Stromal cell of bone marrow (primary cell): ENCODE measurements at regions not wholly inside any gene's neighbourhood (a gene's known extent, or its start where the extent isn't known, plus 50 kb on each side); places are given as distances from the start of the nearest gene placed in this dataset.
A peak's percentile ranks its signal among the peaks of the same experiment; 100 is the strongest.
"Not testable (repeated sequence)": the region's sequence is repeated elsewhere in the genome, so short reads cannot be mapped to it uniquely, and the experiment has no call there.

Experiments
- DNase-seq: peaks from one replicate; pipeline ENCODE4 v3.0.0-alpha.2; 2012; ENCODE audit warnings: low read depth

DNA sequence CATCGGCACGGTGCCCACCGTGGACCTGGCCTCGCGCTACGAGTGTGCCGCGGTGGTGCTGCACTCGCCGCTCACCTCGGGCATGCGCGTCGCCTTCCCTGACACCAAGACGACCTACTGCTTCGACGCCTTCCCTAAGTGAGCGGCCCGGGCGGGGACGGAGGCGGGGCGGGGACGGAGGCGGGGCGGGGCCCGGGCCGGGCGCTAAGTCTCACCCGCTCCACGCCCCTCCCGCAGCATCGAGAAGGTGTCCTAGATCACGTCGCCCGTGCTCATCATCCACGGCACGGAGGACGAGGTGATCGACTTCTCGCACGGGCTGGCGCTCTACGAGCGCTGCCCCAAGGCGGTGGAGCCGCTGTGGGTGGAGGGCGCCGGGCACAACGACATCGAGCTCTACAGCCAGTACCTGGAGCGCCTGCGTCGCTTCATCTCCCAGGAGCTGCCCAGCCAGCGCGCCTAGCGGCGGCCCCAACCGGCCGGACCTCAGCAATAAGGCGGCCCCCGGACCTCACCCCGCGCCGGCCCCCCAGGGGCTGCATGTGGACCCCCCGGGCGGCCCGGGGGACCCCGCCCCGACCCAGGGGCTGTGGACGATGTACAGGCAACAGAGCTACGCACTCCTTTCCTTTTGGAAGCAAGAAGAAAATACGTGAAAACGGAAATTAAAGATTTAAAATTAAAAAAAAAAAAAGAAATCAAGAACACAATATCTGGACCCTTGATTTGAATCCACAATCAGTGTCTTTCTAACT is 198.8 kb downstream of the USP22 start:
- not testable (repeated sequence) for DNase-seq

DNA sequence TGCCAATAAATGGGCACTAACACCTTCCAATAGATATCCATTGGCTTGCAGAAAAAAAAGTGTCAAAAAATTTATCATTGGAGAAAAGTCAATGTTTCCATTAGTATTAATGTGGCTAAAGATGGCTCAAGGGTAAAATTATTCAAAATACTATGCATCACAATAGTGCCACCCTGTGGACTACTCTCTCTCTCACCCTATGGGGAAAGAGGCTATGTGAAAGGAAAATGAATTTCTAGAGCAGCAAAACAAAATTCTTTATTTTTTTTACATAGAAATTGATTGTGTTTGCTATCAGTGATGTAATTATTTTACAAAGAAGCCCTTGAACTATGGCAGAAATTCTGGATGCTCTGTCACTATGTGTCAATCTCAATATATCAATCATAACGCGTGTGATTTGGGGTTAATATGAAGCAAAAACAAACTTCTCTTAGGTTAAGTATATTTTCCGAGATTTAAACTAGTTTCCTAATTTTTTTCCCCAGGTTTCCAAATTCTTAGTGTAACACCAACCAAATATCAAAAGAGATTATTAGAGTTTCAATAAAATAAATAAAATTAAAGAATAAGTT is 193.9 kb downstream of the USP22 start:
- not testable (repeated sequence) for DNase-seq

DNA sequence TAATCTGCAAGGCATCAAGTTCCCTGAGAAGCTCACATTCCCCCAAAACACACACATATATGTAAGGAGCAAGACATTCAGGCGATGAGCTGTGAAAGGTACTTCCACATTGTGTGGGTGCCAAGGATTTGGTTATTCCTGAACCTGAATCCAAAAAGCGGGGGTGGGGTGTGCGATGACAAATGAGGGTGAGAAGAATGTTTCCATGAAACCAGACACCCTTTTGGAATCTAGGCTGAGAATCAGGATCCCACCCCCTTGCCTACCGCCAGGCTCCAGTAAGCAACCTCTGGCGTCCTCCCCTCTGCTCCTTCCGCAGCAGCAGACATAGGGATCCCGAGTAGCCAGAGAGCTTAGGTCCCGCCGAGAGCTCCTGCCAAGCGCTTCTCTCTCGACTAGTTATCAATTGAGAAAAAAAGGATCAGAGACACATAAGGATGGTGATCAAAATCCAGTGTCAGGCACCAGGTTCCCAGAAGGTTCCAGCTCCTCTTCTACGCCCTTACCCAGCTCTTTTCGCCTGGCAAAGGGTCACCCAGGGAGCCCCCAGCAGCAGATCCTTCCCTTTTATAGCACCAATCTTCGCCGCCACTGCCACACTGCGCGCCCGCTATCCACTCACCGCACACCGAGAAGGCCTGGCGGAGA is 191.1 kb downstream of the USP22 start:
- peak; percentile 1 for DNase-seq

DNA sequence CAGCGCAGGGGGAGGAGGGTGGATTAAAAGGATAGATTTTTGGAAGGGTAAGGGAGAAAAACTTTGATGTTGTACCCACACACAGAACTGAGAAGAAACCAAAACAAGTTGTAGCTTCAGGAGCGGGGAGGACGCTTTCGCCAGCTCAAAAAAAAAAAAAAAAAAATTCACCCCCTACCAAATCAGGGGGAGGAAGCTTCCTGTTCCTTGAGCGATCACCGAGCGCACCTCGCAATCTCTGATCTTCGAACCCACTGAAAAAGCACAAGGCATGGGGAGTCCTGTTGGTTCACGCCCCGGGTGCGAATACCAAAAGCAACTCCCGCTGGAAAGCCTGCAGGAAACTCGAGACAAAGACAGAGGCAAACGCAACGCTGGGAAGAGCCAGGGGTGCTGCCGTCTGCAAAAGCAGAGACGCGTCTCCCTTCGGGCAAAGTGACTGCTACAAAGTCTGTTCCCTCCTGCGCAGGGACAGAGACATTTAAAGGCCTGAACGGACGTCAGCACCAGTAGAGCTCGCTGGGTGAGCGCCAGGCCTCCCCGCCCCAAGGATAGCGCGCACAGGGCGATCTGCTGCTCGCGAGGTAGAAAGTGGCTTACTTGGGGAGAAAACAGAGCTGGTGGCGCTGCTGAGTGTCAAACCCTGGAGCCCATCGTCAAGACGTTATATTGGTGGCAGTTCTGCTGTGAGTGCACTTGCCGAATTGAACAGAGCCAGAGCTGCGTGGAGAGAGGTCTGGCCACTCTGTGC is 190.4 kb downstream of the USP22 start:
- peak; percentile 2 for DNase-seq

DNA sequence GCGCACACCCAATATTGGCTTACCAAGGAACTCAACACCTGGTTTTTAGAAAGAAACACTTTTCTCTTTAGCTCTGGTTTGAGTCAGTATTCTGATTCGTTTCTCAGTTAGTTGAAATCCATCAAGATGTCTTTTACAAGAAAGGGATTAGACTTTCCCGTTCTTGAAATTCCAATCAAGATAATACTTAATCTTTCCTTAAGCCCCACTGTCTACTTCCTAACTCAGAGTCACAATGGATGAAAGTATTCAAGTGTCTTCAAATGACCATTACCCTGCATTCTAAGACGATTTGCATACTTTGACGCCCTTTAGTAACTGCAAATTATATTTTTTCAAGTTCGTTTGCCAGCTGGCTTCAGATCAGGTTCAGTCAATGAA is 189.8 kb downstream of the USP22 start:
- no peak for DNase-seq

DNA sequence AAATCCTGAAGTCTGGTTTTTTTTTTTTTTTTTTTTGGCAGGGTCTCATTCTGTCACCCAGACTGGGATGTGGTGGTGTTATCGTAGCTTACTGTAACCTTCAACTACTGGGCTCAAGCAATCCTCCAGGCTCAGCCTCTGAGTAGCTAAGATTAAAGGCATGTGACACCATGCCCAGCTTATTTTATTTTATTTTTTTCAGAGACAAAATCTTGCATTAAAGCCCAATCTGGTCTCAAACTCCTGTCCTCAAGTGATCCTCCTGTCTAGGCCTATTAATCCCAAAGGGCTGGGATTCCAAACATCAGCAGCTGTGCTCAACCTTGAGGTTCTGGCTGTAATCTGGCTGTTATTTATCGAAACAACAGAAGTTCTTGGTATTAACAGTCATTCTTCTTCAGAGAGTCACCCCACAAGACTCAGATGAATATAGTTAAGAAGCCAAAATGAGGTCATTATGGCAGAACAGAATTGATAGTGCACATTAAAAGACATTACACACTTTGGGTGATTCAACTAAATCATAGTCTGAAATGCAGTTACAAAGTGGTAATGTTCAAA is 186.8 kb downstream of the USP22 start:
- DNase-seq: peak; percentile 0

DNA sequence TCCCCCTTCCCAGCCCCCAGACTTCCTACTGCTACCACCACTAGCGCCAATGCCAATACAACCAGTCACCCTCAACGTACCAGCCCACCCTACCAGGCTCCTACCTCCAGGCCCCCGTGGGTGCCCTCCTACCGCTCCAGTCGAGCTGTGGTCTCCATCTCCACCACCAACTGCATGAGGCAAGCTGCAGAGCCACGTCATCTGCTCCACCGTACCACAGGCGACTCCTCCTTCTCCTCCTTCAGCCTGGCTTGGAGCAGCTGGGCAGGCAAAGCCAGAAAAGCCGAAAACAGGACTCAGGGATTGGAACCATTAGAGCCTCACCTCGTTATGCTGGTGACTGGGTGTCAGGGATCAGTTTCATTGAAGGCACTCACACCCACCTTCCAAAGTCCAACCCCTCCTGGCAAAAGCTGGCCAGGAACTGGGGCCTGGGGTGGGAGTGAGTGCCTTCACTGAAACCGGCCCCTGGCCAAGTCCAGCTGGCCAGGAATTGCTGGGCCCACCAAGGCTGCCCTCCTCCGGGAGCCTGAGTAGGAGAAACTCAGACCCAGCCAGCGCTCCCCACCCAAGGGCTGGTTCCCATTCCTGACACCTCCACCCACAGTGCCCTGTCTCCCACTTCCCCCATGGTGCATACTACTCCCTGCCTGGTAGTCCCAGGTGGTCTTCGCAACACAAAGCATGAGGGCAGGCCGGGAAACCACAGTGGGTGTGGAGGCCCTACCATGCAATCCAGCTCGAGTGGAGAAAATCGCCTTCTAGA is 176.2 kb downstream of the USP22 start:
- DNase-seq: not testable (repeated sequence)

DNA sequence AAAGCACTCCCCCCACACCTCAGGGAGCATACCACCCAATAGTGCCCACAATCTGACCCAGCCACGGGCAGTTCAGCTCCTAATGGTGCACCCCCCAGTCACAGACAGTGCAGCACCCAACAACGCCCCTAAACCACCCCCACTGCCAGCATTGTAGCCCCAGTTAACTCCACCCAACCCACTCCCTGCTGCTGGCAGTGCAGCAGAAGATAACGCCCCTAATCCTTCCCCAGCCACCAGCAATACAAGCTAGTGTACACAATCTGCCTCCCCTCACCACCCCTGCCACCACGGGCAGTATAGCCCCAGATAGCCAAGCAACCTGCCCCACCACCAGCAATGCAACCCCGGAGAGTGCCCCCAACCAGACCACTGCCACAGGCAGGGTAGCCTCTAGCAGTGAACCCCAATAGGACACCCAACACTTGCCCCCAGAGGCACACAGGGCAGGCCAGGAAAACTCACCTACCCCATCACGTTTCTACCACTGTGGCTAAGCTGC is 175.3 kb downstream of the USP22 start:
- not testable (repeated sequence) for DNase-seq

DNA sequence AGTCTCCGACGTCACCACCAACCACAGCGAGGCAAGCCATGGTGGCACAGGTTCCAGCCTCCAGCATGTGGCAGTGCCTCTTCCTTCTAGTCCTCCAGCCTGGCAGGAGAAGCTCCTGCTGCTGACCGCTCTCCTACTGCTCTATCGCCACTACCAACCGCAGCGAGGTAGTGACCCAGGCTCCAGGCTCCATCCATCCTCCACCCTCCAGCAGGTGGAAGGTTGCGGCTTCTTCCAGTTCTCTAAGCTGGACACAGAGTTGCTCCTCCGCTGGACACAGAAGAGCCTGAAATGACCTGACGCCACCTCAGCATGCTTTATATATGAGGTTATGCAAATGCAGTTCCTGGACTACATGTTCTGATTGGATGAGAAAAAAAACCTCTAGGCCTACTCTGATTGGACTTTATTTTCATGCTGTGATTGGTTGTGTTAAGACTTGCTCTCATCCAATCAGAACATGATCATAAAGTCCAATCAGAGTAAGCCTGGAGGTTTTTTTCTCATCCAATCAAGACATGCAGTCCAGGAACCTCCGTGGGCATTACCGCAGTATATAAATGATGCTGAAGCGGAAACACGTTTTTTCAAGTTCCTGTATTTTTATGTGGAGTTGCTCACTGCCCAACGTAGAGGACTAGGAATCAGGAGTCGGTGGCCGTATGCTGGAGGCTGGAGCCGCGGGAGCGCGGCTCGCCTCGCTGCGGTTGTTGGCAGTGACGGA is 174.7 kb downstream of the USP22 start:
- not testable (repeated sequence) for DNase-seq

DNA sequence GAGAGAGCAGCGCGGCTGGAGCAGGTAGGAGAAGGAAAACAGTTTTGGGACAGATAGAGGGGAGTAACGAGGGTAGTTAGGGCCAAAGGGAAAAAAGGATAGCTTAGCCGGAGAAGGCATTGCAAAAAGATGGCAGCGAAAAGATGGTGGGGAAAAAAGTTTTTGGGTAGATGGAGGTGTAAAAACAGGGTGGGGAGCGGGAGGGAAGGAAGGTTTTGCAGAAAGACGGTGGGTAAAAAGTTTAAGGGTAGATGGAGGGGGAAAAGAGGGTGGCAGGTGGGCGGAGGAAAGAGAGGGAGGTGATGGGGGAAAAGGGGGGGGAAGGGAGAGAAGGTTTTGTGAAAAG is 174.2 kb downstream of the USP22 start:
- DNase-seq: not testable (repeated sequence)

DNA sequence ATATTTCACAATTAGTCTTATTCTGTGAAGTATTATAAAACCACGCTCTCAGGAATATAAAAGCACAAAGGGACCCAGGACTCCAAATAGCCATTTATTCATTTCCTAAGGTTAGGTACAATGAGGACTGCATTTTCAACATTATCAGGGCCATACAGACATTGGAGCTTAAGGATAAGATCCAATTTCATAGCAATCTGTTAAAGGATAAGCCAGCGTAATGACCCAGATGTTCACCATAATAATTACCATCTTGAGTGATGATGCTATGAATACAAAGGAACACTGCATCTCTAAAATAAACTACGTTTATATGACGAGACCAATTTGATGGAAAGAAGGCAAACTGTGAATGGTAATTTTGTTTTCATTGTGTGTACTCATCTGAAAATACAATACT is 169.6 kb downstream of the USP22 start:
- DNase-seq: not testable (repeated sequence)

DNA sequence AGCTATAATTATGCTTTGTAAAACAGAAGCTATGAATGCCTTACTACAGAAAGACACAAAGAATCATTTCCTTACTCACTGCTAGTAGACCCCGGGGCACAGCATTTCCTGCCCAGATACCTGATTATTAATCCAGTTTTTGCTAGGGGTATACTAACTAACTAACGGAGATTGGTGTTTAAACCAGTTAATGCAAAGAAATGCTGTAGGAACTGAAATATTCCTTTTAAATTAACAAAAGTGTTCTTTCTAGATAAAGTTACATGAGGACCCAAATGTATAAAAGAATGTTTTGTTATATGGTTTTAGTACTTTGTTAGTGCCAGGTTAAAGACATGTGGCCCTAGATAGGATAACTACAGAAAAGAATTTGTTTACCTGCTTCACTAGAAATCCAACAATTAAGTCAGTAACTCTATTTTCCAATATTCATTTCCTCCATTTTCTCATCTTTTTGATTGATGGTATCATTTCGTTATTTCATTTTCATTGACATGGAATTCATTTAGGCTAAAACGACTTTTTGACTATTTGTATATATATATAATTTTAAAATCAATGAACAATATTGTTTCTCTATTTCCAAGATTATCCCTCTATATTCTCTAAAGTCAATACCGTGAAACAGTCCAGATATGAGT is 169.0 kb downstream of the USP22 start:
- DNase-seq: not testable (repeated sequence)

DNA sequence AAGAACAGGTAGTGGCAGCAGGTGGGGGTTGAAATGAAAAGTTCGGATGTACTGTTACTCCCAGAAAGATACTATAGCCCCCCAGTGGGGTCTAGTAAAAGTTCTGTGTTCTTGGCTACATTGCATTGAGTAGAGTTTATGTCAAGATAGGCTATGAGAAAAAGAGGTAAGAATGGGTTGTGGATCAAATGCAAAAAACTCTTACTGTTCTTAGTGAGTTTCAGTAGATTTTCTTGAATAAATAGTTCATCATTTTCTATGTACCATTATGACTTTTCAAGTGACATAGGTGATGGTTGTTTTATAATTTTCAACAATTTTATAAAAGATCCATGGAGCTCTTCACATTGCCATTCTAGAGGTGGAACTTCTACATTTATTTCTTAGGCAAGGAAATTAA is 165.4 kb downstream of the USP22 start:
- DNase-seq: not testable (repeated sequence)

DNA sequence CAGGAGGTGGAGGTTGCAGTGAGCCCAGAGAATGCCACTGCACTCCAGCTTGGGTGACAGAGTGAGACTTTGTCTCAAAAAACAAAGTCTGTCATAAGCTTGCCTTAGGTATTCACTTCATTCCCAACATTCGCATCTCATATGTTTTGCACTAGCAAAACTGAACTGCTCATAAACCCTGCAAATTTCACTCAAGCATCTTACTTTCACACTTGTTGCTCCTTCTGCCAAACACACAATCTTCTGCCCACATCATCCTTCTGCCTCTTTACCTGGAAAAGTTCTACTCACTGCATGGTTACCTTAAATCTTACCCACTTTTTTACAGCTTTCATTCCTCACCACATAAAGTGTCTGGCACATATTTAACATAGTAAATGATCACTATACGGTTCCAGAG is 152.5 kb downstream of the USP22 start:
- DNase-seq: no peak

DNA sequence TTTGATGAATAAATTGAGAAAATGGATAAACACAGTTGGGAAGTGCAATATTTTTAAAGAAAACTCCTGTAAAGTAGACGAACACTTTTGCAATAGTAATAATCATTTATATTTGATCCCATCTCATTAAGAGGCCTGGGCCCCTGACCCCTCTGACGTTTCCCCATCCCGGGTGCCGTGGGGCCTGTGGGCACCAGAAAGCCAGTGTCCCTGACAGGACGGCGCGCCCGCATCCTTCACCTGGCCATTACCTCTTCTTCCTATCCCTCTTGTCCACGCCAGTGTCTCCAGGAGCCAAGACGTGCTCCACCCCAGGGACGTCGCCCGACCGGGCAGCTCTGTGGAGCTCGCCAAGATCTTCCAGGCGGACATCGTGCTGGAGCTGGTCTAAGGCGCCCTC is 147.4 kb downstream of the USP22 start:
- not testable (repeated sequence) for DNase-seq

DNA sequence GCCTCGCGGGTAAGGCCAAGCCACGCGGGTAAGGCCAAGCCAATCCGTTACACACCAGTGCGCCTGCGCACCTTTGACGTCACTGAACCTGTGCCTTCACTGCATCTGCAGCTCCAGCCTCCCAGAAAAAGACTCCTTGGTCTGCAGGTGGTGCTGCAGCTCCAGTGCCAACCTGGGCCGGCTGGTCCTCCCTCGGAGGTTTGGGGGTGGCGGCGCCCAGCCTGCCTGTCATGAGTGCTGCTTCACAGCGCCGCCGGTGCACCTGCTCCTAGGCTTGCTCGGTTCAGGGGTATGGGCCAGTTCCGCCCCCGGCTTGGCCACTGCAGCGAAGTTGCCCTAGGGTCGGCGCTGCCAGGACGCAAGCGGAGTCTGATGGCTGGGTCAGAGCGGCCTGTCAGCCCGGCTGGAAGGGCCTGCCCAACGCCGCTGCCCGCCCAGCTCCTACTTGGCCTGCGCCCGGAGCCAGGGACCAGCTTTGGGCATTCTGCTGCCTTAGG is 146.6 kb downstream of the USP22 start:
- DNase-seq: no peak

DNA sequence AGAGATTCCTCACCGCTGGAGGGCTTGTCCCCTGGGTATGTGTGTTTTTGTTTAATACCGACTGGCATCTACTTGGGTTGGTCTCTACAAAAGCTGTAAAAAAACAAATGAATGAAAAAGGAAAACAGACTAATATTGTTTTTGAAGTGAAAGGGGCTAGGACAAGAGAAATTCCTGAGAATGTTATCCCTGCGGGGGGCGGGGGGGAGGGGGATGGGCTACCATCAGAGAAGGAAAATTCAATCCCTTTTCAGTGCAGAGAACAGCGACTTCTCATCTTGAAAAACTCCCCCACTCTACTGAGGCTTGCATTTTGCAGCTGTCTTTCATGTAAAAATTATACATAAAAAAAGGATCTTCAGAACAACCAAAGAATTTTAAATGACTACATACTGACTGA is 144.1 kb downstream of the USP22 start:
- not testable (repeated sequence) for DNase-seq

DNA sequence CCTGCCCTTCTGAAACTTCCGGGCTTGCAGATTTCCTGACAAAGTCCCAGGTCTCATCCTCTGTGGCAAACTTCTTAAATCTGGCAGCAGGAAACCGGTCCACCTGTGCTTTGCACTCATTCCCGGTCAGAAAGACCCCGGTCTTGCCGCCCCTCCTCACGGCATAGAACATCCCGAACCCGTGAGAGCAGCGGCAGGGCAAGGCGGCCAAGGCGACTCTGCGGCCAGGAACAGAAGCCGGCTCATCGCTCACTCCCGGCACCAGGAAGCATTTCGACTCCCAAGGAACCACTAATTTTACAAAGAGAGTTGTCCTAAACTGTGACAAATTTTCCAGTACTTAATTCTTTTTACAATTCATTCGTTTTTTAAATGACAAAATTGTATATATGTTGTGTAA is 140.3 kb downstream of the USP22 start:
- DNase-seq: not testable (repeated sequence)

DNA sequence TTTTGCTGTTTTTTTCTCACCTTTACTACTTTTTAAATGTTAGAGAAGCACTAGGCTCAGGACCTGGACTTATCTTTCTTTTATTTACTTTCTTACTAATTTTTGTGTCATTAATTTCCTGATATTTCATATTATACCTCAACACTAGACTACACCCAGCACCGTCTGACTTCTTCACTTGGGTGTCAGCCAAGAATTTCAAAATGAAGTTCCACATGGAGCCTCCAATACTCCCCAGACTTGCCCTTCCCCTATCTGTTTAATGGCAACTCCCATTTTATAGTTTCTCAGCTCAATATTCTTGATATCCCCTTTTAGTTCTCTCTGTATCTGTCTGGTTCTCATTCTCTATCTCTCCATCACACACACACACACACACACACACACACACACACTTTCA is 139.3 kb downstream of the USP22 start:
- DNase-seq: not testable (repeated sequence)
